22Rv1 (cell line): ENCODE measurements at regions not wholly inside any gene's neighbourhood (a gene's known extent, or its start where the extent isn't known, plus 50 kb on each side); places are given as distances from the start of the nearest gene placed in this dataset.

ENCODE experiments used
- ZFX ChIP-seq: fragments of 450-650 bp; IDR thresholded peaks from 2 replicates; pipeline ENCODE4 v1.6.1; 2017; ENCODE audit warnings: antibody characterized with exemption, borderline replicate concordance
- TF ChIP-seq, protein P1 (sequence below): fragments of 450-650 bp; IDR thresholded peaks from 2 replicates; pipeline ENCODE4 v1.5.1; 2017; ENCODE audit warnings: mild to moderate bottlenecking

DNA sequence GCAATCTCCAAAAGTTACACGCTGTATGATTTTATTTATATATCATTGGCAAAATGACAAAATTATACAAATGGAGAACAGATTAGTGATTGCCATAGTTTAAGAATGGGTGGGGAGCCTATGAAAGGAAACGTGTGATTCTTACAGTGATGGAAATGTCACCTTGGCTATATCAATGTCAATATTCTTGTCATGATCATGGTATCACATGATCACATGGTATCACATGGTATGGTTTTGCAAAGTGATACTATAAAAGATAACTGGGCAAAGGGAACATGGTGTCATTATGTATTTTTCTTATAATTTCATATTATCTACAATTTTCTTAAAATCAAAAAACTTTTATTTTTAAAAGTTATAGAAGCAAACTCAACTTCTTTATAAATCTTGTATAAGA lies 606.2 kb upstream of the ZEB2 start:
- TF ChIP-seq, protein P1, sequence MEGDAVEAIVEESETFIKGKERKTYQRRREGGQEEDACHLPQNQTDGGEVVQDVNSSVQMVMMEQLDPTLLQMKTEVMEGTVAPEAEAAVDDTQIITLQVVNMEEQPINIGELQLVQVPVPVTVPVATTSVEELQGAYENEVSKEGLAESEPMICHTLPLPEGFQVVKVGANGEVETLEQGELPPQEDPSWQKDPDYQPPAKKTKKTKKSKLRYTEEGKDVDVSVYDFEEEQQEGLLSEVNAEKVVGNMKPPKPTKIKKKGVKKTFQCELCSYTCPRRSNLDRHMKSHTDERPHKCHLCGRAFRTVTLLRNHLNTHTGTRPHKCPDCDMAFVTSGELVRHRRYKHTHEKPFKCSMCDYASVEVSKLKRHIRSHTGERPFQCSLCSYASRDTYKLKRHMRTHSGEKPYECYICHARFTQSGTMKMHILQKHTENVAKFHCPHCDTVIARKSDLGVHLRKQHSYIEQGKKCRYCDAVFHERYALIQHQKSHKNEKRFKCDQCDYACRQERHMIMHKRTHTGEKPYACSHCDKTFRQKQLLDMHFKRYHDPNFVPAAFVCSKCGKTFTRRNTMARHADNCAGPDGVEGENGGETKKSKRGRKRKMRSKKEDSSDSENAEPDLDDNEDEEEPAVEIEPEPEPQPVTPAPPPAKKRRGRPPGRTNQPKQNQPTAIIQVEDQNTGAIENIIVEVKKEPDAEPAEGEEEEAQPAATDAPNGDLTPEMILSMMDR: no peak
- TF ChIP-seq ZFX: no peak
